Islet of Langerhans (tissue), 1 donor: ENCODE measurements at regions not wholly inside any gene's neighbourhood (a gene's known extent, or its start where the extent isn't known, plus 50 kb on each side); places are given as distances from the start of the nearest gene placed in this dataset.
"Not testable (repeated sequence)": the region's sequence is repeated elsewhere in the genome, so short reads cannot be mapped to it uniquely, and the experiment has no call there.

ENCODE experiments used
- FAIRE-seq: peaks from one replicate; lab custom pipeline; 2011; peaks lifted over from hg19 to GRCh38; lab: Jason Lieb, UNC

DNA sequence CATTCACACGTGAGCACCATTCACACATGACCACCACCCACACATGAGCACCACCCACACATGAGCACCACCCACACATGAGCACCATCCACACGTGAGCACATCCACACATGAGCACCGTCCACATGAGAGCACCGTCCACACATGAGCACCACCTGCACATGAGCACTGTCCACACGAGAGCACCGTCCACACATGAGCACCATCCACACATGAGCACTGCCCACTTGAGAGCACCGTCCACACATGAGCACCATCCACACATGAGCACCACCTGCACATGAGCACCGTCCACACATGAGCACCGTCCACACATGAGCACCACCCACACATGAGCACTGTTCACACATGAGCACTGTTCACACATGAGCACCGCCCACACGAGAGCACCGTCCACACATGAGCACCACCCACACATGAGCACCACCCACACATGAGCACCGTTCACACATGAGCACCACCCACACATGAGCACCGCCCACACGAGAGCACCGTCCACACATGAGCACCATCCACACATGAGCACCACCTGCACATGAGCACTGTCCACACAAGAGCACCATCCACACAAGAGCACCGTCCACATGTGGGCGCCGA, 471.3 kb upstream of the SALL3 start:
- FAIRE-seq = not testable (repeated sequence)

DNA sequence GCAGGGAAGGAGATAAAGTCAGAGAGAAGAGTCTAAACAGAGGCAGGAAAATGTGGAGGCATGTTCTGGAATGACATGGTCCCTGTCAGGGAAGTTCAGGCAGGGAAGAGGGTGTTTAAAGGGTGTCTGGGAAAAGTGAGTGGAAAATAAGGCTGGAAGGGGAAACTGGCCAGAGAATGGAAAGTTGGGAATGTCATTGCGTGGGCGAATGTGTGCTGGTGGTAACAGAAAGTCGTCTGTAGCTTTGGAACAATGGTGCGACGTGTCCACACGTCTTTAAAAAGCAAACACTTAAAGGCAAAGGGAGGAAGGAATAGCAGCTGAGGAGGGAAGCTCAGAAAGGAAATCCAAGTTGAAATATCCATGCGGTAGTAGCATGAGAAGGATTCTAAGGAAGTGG, 469.5 kb upstream of the SALL3 start:
- no peak for FAIRE-seq

DNA sequence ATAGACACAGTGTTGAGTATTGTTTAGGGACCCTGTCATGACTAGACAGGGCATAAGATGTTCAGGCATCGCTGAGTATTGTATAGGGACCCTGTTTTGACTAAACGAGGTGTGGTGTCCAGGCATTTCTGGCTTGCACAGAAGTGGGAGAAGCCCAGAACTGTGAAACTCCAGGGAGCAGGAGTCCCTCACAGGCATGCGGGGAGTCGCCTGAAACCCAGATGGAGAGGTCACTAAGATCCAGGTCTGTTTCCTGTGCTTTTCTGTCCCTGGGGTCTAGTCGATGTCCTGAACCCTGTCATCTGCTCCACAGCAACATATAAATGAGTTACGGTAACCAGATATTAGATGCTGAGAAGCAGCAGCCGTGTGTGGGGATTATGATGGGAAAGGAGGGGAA, 469.0 kb upstream of the SALL3 start:
- no peak for FAIRE-seq

DNA sequence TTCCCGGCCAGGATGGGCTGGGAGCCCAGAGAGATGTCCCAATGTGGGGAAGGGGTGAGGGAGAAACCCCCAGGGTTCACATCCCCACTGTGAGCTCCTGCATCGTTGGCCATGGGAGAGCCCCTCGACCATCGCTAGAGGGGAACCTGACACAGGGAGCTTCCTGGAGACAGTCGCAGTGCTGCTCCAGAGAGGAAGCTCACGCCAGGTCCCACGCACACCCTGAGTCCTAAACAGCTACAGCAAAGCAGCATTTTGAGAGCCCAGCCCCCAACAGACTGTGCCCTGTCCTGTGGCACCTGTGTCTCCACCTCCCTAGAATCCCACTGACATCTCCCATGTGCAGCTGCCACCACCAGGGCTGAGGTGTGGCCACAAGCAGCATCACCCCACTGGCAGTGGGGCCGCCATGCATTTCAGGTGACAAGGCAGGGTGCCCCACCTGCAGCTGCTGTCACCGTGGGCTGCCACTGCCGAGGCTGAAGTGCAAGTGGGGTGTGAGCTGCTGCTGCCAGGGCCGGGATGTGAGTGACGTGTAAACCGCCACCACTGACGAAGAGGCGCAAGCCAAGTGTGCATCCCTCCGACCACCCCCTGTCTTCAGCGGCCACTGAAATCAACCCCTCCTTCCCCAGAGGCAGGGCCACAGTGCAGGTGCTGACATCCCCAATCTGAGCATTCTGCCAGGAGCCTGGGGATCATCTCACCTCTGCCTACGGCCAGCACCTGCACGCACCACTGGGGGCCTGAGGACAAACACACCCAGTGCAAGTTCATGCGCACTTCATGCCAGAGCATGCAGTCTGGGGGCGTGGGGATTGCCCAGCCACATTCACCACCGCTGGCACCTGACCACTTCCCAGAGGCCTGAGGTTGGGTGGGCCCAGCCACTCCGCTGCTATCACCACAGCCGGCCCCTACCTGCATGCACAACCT, 467.7 kb upstream of the SALL3 start:
- FAIRE-seq = no peak

DNA sequence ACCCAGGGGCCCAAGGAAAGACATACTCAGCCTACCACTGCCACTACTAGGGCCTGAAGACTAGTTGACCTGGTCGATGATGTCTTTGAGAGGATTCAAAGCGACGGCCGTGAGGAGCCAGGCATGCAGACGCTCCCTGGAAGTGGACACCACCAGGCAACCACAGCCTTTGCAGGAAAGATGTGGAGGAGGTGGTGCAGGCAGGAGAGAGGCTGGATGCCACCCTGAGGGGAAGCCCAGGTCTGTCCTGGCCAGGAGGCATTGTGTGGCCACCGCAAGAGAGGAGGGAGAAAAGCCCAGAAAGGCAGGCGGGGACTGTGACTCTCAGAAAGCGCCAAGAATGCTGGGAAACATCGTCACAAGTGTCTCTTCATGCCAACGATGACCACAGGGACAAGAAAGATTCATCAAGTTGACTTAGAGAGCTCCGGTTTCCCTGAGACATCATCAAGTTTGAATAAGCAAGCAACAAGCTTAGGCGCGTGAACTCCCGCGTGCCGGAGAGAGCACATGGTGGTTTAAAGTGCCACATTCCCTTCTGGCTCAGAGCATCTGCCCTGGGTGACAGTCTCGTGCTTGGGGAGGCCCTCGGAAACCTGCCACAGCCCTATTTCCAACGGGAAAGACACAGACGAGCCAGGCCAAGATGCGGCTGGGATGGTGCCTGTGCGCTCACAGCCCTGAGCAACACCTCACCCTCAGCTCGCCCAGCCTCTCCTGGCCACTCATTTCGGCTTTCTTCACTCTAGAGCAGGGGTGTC, 464.5 kb upstream of the SALL3 start:
- FAIRE-seq = no peak

DNA sequence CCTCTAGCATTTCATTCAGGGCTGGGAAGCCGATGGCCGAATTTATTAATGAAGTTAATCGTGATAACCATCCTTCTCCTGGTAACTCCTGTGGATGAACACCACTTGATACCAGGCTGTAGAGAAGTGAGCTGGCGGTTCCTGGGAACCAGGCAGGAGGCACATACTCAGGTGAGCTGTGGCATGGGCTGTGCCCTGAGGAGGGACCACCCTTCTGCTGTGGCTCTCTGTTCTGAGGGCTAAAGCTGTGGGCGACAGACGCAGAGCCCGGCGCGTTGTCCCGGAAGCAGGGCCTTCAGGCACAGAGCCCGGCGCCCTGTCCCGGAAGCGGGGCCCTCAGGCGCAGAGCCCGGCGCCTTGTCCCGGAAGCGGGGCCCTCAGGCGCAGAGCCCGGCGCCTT, 462.3 kb upstream of the SALL3 start:
- FAIRE-seq = no peak

DNA sequence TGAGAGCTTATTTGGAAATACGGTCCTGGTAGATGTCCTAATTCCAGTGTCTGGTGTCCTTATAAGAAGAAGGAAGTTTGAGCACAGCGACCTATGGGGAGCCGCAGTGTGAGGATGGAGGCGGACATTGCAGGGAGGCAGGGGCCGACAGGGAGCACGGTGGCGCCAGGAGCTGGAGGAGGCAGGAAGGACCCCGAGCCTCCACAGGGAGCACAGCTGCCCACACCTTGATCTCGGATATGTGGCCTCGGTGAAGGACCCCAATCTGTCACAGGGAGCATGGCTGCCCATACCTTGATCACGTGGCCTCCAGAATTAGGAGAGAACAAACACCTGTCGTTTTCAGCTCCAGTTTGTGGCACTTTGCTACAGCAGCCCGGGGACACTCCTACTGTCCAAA, 461.6 kb upstream of the SALL3 start:
- no peak for FAIRE-seq

DNA sequence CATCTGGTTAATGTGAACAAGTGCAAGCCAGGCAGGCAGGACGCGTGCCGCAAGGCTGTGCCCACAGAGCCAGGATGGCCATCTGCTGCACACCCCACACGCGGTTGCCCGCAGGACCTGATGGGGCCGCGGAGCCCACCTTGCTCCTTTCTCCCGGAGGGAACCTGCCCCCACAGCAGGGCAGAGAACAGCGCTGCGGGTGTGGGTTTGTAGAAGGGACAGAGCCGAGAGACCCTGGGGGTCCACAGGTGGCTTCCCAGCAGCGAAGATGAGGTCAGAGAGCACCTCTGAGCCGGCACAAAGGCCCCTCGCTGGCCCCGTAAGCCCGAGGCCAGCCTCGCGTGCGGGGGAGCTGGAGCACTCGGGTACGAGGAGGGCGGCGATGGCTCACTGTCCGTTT, 460.8 kb upstream of the SALL3 start:
- no peak for FAIRE-seq

DNA sequence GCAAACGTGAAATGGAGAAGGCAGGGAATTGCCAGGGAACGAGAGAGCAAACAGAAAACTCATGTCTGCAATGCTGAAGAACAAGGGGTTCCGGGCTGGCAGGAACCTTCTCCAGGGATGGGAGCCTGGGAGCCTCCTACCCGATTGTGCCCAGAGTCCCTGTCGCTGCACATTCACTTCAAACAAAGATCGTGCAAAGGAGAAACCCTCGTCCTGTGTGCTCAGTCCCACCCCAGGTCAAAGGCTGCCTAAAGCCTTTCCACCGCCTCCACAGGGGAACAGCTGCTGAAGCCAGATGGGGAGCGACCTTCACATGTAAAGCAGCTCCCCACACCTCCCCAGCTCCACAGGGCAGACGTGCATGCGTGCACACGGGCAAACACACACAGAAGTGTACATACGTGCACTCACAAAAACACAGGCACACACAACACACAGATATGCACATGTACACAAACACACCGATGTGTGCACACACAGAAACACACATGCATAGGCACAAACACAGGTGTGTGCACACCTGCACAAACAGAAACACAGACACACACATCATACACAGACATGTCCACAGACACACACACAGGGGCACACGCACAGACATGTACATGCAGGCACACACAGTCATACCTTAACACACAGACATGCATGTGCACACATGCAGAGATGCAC, 460.1 kb upstream of the SALL3 start:
- no peak for FAIRE-seq

DNA sequence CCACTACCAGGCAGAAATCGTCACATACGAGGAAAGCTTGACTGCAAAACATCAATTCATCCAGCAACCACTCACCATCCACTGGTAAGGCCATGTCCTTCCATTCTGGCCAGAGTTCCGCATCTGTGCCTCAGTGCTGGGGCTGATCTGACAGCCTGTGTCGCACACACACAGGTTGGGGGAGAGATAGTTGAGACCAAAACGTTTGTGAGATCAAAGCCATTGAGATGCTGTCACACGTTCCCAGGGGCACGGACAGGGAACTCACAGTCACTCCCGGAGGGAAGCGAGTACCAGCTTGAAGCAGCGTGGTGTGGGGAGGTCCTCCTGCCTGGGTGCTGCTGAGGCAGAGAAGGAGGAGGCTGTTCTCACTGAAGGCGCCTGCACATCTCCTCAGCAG, 458.5 kb upstream of the SALL3 start:
- FAIRE-seq = no peak

DNA sequence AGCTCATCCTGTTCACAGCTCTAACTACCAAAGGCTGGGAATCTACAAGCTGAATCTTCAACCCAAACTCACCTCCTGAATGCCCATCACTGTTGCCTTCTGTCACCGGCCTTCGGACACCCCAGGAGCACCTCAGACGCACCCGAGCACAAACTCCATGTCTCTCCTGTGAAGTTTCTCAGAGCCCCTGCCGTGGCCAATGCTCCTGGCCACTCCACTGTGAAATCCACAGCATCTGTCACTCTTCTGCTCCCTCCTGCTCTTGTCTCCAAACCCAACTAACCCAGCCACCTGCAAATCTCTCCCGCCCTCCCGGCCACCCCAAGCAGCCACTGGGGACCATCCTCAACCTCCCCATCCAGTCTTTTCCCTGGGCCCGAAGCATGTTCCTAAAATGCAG, 457.9 kb upstream of the SALL3 start:
- no peak for FAIRE-seq

DNA sequence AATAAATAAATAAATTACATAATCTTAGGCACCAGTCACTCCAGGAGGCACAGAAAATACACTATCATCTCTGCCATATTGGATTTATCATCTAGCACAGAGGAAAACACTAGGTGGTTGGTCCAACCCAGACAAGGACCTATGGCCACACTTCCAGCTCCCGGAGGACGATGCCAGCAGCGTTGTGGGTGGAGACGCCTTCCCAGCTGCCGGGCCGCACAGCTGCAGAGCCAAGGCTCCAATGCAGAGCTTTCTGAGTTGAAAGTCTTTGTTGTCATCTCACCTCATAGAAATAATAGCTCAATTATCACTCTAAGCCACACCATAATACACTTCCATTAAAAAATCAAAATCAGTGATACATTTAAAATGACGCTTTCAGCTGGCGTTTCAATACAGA, 457.1 kb upstream of the SALL3 start:
- FAIRE-seq = no peak

DNA sequence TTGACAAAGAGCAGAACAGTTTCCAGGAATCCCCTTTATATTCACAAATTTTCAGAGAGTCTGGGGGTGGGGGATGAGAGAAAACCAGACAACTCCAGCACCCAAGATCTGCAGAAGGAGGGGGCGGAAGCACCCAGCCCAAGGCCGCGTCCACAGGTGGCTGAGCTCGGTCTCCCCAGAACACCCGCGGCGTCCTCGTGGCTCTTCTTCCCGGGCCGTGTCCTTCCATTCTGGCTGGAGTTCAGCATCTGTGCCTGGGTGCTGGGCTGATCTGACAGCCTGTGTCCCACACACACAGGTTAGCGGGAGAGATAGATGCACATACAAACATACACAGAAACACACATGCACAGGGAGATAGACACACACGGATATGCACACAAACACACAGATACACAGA, 455.8 kb upstream of the SALL3 start:
- FAIRE-seq = no peak

DNA sequence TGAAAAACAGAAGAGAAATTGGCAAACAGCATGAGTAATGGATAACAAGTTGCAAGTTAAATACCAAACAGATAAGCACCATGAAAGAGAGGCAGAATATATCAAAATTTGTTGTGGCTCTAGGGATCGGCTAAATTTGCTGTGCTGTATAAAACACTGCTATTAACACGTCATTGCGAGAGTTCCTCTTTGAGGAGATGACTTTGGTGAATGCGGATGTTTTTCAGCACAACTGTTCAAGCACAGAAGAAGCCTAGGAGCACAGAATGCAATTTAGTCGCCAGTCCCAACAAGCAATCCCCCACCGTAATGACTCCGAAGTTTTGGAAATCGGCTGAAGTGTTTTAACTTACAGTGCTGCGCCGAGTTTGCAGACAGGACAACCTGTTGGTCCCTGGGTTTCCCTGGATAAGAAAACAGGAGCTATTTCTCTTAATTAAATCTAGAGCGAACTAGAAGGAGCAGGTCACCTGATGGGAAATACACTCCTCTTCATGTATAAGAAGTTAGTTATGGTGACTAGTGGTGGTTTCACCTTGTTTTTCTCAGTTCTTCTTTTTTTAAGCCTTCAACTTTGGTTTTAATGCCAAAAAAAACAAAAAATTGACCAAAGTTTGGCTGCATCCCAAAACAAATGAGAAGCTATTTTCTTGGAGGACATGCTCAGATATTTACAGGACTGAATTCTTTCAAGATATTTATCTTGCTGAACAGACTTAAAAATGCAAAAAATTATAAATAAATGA, 454.1 kb upstream of the SALL3 start:
- FAIRE-seq = no peak

DNA sequence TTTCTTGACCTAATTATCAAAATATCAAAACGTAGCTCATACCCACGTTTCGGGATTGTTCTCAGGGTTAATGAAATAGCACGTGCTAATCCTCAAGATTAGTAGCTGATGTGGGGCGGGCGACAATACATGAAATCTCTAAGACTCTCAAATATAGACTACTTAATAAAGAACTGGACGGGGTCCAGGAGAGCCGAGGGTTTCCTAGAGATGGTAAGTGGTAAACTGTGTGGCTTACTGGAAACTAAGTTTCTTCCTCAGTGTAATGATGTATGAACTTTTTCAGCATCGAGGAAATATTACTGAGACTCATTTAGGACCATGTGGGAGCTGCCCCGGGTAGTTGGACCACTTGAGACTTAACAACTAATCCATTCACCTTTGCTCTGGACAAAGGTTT, 453.3 kb upstream of the SALL3 start:
- no peak for FAIRE-seq

DNA sequence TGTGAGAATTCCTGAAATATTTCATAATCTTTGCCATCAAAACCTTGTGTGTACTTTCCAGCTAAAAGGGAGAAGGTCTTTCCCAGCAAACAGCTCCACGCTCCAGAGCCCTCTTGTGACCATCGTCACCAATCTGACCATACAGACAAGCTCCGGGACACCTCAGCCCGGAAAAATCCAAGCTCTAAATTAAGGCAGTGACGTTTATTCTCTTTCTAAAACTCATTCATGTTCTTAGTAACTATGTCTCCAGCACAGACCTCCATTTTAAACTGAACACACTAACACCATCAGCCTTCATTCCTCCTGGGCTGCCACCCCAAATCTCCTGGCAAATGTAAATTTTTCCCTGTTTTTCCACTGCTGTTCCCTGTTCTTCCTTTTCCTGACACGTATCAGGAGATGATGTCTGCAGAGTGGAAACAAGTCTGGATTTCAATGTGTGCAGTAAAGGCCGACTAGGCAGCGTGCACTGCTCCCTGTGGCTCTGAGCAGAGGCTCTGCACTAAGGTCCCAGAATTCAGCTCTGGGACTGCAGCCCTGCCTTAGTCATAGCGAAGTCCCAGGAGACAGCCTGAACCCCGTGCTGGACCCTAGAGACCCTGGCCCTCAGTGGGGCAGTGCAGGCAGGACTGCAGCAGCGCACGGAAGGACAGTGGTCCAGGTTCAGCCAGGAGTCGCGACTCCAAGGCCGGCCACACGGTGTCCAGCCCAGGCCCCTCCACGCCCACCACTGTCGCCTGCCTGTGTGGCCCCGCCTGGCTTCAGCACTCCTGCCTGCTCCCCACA, 452.5 kb upstream of the SALL3 start:
- no peak for FAIRE-seq

DNA sequence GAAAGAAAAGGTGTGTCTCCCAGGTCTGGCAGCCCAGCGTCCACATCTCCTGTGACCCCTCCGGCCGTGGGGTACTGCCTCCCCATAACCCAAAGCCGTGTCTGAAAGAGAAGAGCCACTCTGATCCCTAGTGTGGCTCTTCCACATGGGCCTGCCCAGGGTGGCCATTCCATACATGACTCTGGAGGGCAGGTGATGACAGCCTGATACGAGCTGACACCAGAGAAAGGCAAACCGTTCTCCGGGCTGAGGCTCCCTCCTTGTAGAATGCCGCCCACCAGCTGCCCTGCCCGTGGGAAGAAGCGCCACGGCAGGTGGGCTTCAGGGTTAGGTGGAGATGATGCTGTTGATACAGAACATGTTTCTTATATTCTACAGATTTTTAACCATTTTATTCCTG, 451.6 kb upstream of the SALL3 start:
- no peak for FAIRE-seq

DNA sequence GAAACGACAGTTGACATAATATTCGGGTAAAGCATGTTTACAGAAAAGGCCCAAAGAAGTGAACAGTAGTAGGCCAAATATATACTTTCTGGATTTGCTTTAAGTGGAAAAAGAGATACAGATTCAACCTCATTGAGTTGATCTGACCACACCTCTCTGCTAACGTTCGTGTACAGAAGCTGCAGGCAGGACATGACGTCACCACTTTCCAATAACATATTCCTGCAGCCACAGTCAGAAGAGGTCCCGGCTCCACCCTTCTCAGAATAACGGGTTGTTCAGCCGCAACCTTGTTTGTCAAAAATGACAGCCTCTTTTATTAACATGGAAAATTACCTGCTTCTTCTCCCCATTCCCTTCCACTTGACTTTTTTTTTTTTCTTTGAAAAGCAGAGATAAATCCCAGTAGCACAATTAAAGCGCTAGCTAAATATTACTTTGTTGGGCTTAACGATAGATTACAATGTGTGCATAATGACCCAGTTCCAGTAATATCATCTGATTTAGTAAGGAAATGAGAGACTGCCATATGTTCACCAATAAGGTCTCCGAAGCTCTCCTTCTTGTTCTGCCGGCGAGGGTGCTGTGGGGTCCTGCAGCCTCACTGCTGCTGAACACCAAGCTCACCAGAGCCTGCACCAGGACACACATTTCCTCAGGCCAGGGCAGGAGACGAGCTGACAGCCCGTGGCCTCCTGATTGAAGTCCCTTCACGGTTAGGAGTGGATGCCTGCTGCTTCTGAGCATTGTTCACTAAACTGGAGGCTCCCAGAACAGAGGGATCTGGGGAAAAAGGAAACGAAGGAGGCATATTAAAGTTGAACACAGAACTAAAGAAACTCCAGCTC, 451.0 kb upstream of the SALL3 start:
- FAIRE-seq = no peak

DNA sequence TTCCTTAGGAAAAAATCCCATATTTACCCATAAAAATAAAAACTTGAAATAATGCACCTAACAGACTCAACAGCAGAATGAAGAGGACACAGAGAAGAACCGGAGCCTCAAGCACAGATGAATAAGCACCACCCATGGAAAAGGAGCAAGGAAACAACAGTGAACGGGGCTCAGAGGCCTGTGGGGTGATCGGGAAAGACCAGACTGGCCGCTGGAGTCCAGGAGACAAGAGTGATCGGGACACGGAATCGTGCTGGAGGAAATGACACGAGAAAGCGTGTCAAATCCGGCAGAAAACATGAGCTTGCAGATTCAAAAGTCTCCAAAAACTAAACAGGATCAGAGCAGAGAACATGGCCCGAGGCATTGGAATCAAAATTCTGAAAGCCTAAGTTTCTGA, 448.0 kb upstream of the SALL3 start:
- no peak for FAIRE-seq
